GM19397 (cell line): ENCODE measurements at regions not wholly inside any gene's neighbourhood (a gene's known extent, or its start where the extent isn't known, plus 50 kb on each side); places are given as distances from the start of the nearest gene placed in this dataset.
"Not testable (repeated sequence)": the region's sequence is repeated elsewhere in the genome, so short reads cannot be mapped to it uniquely, and the experiment has no call there.

ENCODE experiments used
- ATAC-seq: cut with Tn5 transposase; IDR thresholded peaks from one replicate; pipeline ENCODE4 v1.9.1; 2021; ENCODE audit warnings: mild to moderate bottlenecking, moderate library complexity; ENCODE audit not compliant: unreplicated experiment

DNA sequence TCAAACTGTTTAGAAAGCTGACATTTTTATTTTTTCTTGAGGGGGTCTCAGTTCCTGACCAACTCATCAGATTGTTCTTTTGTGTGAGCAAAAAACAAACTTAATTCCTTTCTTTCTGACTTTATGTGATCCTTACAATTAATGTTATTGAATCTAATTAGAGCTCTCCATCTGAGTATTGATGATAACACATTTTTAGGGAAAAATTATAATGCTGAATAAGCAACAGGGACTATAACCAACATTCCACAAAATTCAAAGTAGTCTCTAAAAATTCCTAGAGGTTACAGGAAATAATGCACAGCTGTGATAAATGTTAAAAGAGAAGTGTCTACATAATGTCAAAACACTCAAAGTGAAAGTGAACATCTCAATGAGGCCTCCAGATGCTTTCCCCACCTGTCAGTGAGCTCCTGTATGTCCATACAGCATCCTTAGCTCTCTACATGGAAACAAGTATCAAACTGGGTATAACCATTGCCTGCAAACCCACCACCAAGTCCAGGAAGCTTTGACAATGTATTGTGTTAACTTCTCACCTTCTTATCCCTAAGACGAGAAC lies 786.0 kb upstream of the SLC39A10 start:
- ATAC-seq = no peak

DNA sequence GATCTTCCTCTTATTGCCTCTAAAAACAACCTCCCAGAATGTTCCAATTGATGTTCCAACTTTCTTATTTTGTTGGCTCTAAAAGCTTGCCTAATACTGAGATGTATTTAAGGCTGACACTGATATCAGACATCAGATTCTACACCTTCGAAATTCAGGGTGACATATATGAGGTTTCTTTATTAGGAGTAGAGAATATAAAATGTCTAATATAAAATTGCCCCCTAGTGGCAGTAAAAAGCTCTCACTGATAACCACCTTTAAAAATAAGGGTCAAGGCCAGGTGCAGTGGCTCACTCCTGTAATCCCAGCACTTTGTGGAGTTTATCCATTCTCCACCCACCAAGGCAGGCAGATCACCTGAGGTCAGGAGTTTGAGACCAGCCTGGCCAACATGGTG lies 789.7 kb upstream of the SLC39A10 start:
- no peak for ATAC-seq

DNA sequence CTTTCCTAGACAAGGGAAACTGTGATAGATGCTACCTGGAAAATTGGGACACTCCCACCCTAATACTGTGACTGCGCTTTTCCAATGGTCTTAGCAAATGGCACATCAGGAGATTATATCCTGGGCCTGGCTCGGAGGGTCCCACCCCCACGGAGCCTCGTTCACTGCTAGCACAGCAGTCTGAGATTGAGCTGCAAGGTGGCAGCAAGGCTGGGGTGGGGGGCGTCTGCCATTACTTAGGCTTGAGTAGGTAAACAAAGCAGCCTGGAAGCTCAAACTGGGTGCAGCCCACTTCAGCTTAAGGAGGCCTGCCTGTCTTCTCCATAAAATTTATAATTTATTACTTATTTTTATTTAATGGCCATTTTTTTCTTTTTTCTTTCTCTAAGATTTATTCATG lies 802.1 kb upstream of the SLC39A10 start:
- no peak for ATAC-seq

GRCh38 chr2:194842871-194843270 lies 814.2 kb upstream of the SLC39A10 start:
- ATAC-seq = no peak

- ATAC-seq = not testable (repeated sequence)
Measured at GRCh38 chr2:194834371-194834770, 822.7 kb upstream of the SLC39A10 start.

GRCh38 chr2:194826241-194826640 lies 830.8 kb upstream of the SLC39A10 start:
- ATAC-seq = no peak

- ATAC-seq = no peak
Measured at GRCh38 chr2:194824450-194824849, 832.6 kb upstream of the SLC39A10 start.

GRCh38 chr2:194822657-194823056 lies 834.4 kb upstream of the SLC39A10 start:
- no peak for ATAC-seq

DNA sequence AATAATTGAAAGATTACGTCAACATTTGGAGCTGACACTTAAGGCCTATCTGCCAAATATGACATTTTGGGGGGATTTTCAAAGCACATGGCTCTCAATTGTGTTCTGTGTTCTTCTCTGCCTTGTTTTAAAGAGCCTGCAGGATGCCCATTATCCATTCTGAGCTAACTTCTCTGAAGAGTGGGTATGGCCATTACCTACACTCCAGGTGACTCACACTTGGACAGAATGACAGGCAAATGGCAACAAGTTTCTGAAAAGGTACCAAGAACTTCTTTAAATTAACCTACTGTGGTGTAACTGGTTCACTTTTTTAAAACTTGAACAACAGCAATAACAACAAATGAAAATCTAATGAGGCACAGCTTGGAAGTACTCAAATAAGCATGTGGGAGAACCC lies 834.9 kb upstream of the SLC39A10 start:
- ATAC-seq = no peak

- ATAC-seq = no peak
Measured at GRCh38 chr2:194819367-194819766, 837.7 kb upstream of the SLC39A10 start.

GRCh38 chr2:194815475-194815874 lies 841.6 kb upstream of the SLC39A10 start:
- ATAC-seq = no peak

GRCh38 chr2:194802589-194802988 lies 854.4 kb upstream of the SLC39A10 start:
- no peak for ATAC-seq

GRCh38 chr2:194787071-194787470 lies 870.0 kb upstream of the SLC39A10 start:
- not testable (repeated sequence) for ATAC-seq

DNA sequence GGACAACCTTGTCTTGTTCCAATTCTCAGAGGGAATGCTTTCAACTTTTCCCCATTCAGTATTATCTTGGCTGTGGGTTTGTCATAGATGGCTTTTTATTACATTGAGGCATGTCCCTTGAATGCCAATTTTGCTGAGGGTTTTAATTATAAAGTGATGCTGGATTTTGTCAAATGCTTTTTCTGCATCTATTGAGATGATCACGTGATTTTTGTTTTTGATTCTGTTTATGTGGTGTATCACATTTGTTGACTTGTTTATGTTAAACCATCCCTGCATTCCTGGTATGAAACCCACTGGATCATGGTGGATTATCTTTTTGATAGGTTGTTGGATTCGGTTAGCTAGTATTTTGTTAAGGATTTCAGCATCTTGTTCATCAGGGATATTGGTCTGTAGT lies 885.6 kb upstream of the SLC39A10 start:
- not testable (repeated sequence) for ATAC-seq

DNA sequence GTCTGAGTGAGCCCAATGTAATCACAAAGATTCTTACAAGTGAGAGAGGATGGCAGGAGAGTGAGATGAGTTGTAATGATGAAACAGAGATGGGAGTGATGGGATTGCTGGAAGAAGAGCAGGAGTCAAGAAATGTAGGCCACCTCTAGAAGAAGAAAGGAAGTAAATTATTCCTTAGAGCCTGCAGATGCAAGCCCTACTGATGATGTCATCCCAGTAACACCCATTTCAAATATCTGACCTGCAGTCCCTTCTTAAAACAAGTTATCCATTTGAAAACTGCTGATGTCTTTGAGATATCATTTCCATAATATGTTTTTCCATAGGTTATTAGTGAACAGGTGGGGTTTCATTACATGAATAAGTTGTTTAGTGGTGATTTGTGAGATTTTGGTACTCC lies 888.0 kb upstream of the SLC39A10 start:
- no peak for ATAC-seq

GRCh38 chr2:194765723-194766122 lies 891.3 kb upstream of the SLC39A10 start:
- no peak for ATAC-seq

DNA sequence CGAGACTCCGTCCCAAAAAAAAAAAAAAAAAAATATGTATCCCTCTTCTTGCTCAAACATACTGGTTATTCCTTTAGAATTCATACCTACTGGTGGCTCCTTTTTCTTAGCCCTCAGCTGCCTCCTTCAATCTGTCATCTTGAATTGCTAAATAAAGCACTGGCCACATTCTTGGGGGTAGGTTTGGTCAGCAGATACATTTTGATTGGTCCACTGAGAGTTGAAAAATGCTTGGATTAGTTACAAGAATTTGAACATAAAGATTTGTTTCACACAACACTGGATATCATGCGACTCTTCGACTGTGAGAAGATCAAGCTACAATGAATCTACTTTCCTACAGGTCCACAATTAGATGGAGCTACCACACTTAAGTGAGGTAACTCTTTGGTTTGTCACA lies 906.1 kb upstream of the SLC39A10 start:
- no peak for ATAC-seq

- no peak for ATAC-seq
Measured at GRCh38 chr2:194745557-194746146, 911.4 kb upstream of the SLC39A10 start.

- ATAC-seq = no peak
Measured at GRCh38 chr2:194742706-194743105, 914.3 kb upstream of the SLC39A10 start.

- no peak for ATAC-seq
Measured at GRCh38 chr2:194739217-194739616, 917.8 kb upstream of the SLC39A10 start.

- ATAC-seq = no peak
Measured at GRCh38 chr2:194735837-194736542, 921.0 kb upstream of the SLC39A10 start.

GRCh38 chr2:194730266-194730665 lies 926.8 kb upstream of the SLC39A10 start:
- no peak for ATAC-seq
